ENCODE measurements at regions not wholly inside any gene's neighbourhood (a gene's known extent, or its start where the extent isn't known, plus 50 kb on each side); places are given as distances from the start of the nearest gene placed in this dataset.

- in situ Hi-C loops (cut with MboI; ENCODE audit: low pct_unique_long_range_greater_than_20kb, low sequenced_read_pairs, unreplicated experiment): no loop called here
- no peak for DNase-seq (ENCODE audit: low spot score)
Observed at GRCh38 chr10:10165415-10165814, 852.3 kb upstream of the CELF2 start.

GRCh38 chr10:10178476-10178875, 839.2 kb upstream of the CELF2 start:
- no peak for DNase-seq (ENCODE audit: low spot score)
- no peak for TF ChIP-seq CTCF (IDR thresholded peaks at IDR 0.05; ENCODE audit: extremely low read depth, insufficient read depth, missing control alignments)

More at GRCh38 chr10:10165415-10165814, 852.3 kb upstream of the CELF2 start:
- no peak for TF ChIP-seq CTCF (IDR thresholded peaks at IDR 0.05; ENCODE audit: extremely low read depth, insufficient read depth, missing control alignments)

GRCh38 chr10:10193848-10194247, 823.8 kb upstream of the CELF2 start:
- TF ChIP-seq CTCF (IDR thresholded peaks at IDR 0.05; ENCODE audit: extremely low read depth, insufficient read depth, missing control alignments): no peak
- no peak for DNase-seq (ENCODE audit: low spot score)
- in situ Hi-C loops (cut with MboI; ENCODE audit: low pct_unique_long_range_greater_than_20kb, low sequenced_read_pairs, unreplicated experiment): no loop called here

More at GRCh38 chr10:10178476-10178875, 839.2 kb upstream of the CELF2 start:
- in situ Hi-C loops (cut with MboI; ENCODE audit: low pct_unique_long_range_greater_than_20kb, low sequenced_read_pairs, unreplicated experiment): no loop called here

GRCh38 chr10:10196701-10197100, 821.0 kb upstream of the CELF2 start:
- no peak for TF ChIP-seq CTCF (IDR thresholded peaks at IDR 0.05; ENCODE audit: extremely low read depth, insufficient read depth, missing control alignments)
- DNase-seq (ENCODE audit: low spot score): no peak
- in situ Hi-C loops (cut with MboI; ENCODE audit: low pct_unique_long_range_greater_than_20kb, low sequenced_read_pairs, unreplicated experiment): no loop called here

GRCh38 chr10:10197423-10197822, 820.2 kb upstream of the CELF2 start:
- no peak for DNase-seq (ENCODE audit: low spot score)
- TF ChIP-seq CTCF (IDR thresholded peaks at IDR 0.05; ENCODE audit: extremely low read depth, insufficient read depth, missing control alignments): no peak
- in situ Hi-C loops (cut with MboI; ENCODE audit: low pct_unique_long_range_greater_than_20kb, low sequenced_read_pairs, unreplicated experiment): no loop called here

GRCh38 chr10:10198363-10198762, 819.3 kb upstream of the CELF2 start:
- no peak for TF ChIP-seq CTCF (IDR thresholded peaks at IDR 0.05; ENCODE audit: extremely low read depth, insufficient read depth, missing control alignments)
- no peak for DNase-seq (ENCODE audit: low spot score)
- in situ Hi-C loops (cut with MboI; ENCODE audit: low pct_unique_long_range_greater_than_20kb, low sequenced_read_pairs, unreplicated experiment): no loop called here

- in situ Hi-C loops (cut with MboI; ENCODE audit: low pct_unique_long_range_greater_than_20kb, low sequenced_read_pairs, unreplicated experiment): no loop called here
- TF ChIP-seq CTCF (IDR thresholded peaks at IDR 0.05; ENCODE audit: extremely low read depth, insufficient read depth, missing control alignments): no peak
- DNase-seq (ENCODE audit: low spot score): no peak
Observed at GRCh38 chr10:10204415-10204814, 813.3 kb upstream of the CELF2 start.

Data from GM13977 (cell line).